ENCODE measurements at regions not wholly inside any gene's neighbourhood (a gene's known extent, or its start where the extent isn't known, plus 50 kb on each side); places are given as distances from the start of the nearest gene placed in this dataset.

GRCh38 chr4:20126906-20127305, 124.8 kb upstream of the SLIT2 start:
- 89% methylated on average over 1 of the region's 1 CpG for WGBS, 2 donors
- no peaks in the 10 kb centered on the region for H3K27me3 ChIP-seq
- intact Hi-C loops (cut with DNase I): no loop called here

GRCh38 chr4:20124317-20125026, 127.2 kb upstream of the SLIT2 start:
- H3K4me1 ChIP-seq: no peaks in the 10 kb centered on the region
- no peak for TF ChIP-seq POLR2A (IDR thresholded peaks at IDR 0.05)
- TF ChIP-seq, protein P1, sequence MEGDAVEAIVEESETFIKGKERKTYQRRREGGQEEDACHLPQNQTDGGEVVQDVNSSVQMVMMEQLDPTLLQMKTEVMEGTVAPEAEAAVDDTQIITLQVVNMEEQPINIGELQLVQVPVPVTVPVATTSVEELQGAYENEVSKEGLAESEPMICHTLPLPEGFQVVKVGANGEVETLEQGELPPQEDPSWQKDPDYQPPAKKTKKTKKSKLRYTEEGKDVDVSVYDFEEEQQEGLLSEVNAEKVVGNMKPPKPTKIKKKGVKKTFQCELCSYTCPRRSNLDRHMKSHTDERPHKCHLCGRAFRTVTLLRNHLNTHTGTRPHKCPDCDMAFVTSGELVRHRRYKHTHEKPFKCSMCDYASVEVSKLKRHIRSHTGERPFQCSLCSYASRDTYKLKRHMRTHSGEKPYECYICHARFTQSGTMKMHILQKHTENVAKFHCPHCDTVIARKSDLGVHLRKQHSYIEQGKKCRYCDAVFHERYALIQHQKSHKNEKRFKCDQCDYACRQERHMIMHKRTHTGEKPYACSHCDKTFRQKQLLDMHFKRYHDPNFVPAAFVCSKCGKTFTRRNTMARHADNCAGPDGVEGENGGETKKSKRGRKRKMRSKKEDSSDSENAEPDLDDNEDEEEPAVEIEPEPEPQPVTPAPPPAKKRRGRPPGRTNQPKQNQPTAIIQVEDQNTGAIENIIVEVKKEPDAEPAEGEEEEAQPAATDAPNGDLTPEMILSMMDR (IDR thresholded peaks at IDR 0.05): no peak
- no peak overlapping the region for H3K4me3 ChIP-seq
- ATAC-seq (no peak), DNase-seq (no peak)
- H3K27ac ChIP-seq: no peak overlapping the region
- H3K27me3 ChIP-seq: no peaks in the 10 kb centered on the region
- intact Hi-C loops (cut with DNase I): no loop called here
- H3K36me3 ChIP-seq (replicated peaks in 1 of 2; ENCODE audit: insufficient read depth in 1 of 2, low read depth in 2 of 2): no peaks in the 10 kb centered on the region
- no peaks in the 10 kb centered on the region for H3K9me3 ChIP-seq
- 59 to 62% methylated on average over 3 of the region's 3 CpGs for WGBS, 2 donors

More at GRCh38 chr4:20126906-20127305, 124.8 kb upstream of the SLIT2 start:
- ATAC-seq: no peak
- no peaks in the 10 kb centered on the region for H3K9me3 ChIP-seq
- no peak overlapping the region for H3K27ac ChIP-seq
- no peaks in the 10 kb centered on the region for H3K36me3 ChIP-seq (replicated peaks in 1 of 2; ENCODE audit: insufficient read depth in 1 of 2, low read depth in 2 of 2)
- no peak overlapping the region for H3K4me3 ChIP-seq
- DNase-seq: no peak
- TF ChIP-seq, protein P1 (IDR thresholded peaks at IDR 0.05): no peak
- TF ChIP-seq POLR2A (IDR thresholded peaks at IDR 0.05): no peak
- no peaks in the 10 kb centered on the region for H3K4me1 ChIP-seq

DNA sequence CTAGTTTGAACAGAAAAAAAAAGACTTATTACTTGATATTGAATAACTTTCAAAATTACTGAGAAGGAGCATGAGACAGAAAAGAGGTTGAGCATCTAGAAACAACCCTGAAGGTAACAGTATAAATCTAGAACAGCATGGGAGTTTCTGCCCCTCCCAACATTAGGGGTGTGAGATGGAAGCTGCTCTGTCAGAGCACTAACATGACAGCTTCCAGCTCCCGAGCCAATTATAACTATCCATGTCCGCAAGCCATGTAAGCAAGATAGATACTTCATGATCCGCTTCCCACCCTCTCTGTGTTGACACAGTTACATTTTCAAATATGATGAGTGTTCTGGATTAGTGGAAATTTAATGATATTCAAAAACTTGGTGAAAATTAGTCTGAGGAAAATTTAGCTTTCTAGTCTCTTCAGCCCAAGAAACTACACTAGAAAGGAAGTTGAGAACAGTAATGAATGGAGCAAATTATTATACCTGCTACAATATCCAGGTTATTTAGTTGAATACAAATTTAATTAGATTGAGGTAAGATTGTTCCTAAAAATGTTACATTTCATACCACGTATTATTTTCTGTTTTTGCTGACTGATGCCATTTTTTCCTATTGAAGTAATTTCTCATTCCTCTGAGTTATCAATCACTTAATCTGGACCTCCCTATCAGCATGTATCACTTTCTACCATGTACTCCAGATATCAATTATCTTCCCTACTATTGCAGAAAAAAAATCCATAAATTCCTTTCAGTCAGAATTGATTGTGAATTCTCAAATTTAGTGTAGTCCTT, 129.3 kb upstream of the SLIT2 start:
- ATAC-seq (no peak), DNase-seq (no peak)
- no peak for TF ChIP-seq POLR2A (IDR thresholded peaks at IDR 0.05)
- TF ChIP-seq, protein P1 (IDR thresholded peaks at IDR 0.05): no peak
- Histone ChIP-seq H3K36me3 (replicated peaks in 1 of 2; ENCODE audit: insufficient read depth in 1 of 2, low read depth in 2 of 2) (no peaks in the 10 kb centered on the region), H3K4me1 (no peaks in the 10 kb centered on the region), H3K9me3 (no peaks in the 10 kb centered on the region), H3K27me3 (no peaks in the 10 kb centered on the region), H3K4me3 (no peak overlapping the region), H3K27ac (no peak overlapping the region)
- intact Hi-C loops (cut with DNase I): no loop called here
- 61 to 73% methylated on average over 4 of the region's 4 CpGs for whole genome bisulfite sequencing, 2 donors

- Histone ChIP-seq H3K9me3 (no peaks in the 10 kb centered on the region), H3K4me1 (no peaks in the 10 kb centered on the region), H3K27ac (no peak overlapping the region), H3K36me3 (replicated peaks in 1 of 2; ENCODE audit: insufficient read depth in 1 of 2, low read depth in 2 of 2) (no peaks in the 10 kb centered on the region), H3K27me3 (no peaks in the 10 kb centered on the region), H3K4me3 (no peak overlapping the region)
- WGBS, 2 donors: 34 to 39% methylated on average over 2 of the region's 2 CpGs
- no peak for DNase-seq
- no peak for TF ChIP-seq POLR2A (IDR thresholded peaks at IDR 0.05)
- TF ChIP-seq, protein P1 (IDR thresholded peaks at IDR 0.05): no peak
- intact Hi-C loops (cut with DNase I): no loop called here
- ATAC-seq: no peak
These were observed 132.6 kb upstream of the SLIT2 start for GRCh38 chr4:20119141-20119540.
